Endodermal cell (in vitro differentiated cells): ENCODE measurements at regions not wholly inside any gene's neighbourhood (a gene's known extent, or its start where the extent isn't known, plus 50 kb on each side); places are given as distances from the start of the nearest gene placed in this dataset.

Source experiments
- DNase-seq: peaks from one replicate; pipeline ENCODE4 v3.0.0-alpha.2; 2017
- H3K27ac ChIP-seq: 2 replicates; pipeline ENCODE4 v1.5.1; 2013; ENCODE audit warnings: mild to moderate bottlenecking, low read depth, low read length, moderate library complexity
- H3K27me3 ChIP-seq: 2 replicates; pipeline ENCODE4 v1.6.1; 2013; ENCODE audit warnings: mild to moderate bottlenecking, low read length, moderate library complexity; ENCODE audit not compliant: insufficient read depth, control insufficient read depth, poor library complexity, severe bottlenecking
- H3K36me3 ChIP-seq: 2 replicates; pipeline ENCODE4 v1.7.0; 2013; ENCODE audit warnings: mild to moderate bottlenecking, low read length, moderate library complexity; ENCODE audit not compliant: control insufficient read depth, insufficient read depth
- H3K4me1 ChIP-seq: one replicate; pipeline ENCODE4 v1.7.0; 2013; ENCODE audit warnings: low read length; ENCODE audit not compliant: control insufficient read depth, insufficient read depth
- H3K4me3 ChIP-seq: 2 replicates; pipeline ENCODE4 v1.5.1; 2013; ENCODE audit warnings: mild to moderate bottlenecking, low read length, moderate library complexity
- H3K9ac ChIP-seq: 2 replicates; pipeline ENCODE4 v1.6.1; 2013; ENCODE audit warnings: mild to moderate bottlenecking, low read length, moderate library complexity; ENCODE audit not compliant: poor library complexity, severe bottlenecking; ENCODE audit errors: extremely low read depth
- H3K9me3 ChIP-seq: 2 replicates; pipeline ENCODE4 v1.6.1; 2013; ENCODE audit warnings: mild to moderate bottlenecking, low read length, moderate library complexity; ENCODE audit not compliant: control insufficient read depth
- H3K27ac Mint-ChIP-seq: 2 replicates; pipeline ENCODE4 v1.8.0; 2020; ENCODE audit warnings: mixed read lengths
- H3K27me3 Mint-ChIP-seq: 2 replicates; pipeline ENCODE4 v1.8.0; 2021; ENCODE audit warnings: mild to moderate bottlenecking, mixed read lengths; ENCODE audit not compliant: insufficient read depth
- H3K36me3 Mint-ChIP-seq: 2 replicates; pipeline ENCODE4 v1.8.0; 2020; ENCODE audit warnings: low read depth, mixed read lengths
- H3K4me1 Mint-ChIP-seq: 2 replicates; pipeline ENCODE4 v1.8.0; 2020; ENCODE audit warnings: mixed read lengths
- H3K4me3 Mint-ChIP-seq: 2 replicates; pipeline ENCODE4 v1.8.0; 2020; ENCODE audit warnings: mild to moderate bottlenecking, moderate library complexity, mixed read lengths
- H3K9me3 Mint-ChIP-seq: 2 replicates; pipeline ENCODE4 v1.8.0; 2020; ENCODE audit warnings: mild to moderate bottlenecking, mixed read lengths
- CTCF ChIP-seq: fragments of 200-600 bp; sonication (generic); conservative IDR thresholded peaks from 2 replicates; pipeline ENCODE4 v1.5.0; 2021; ENCODE audit warnings: antibody characterized with exemption, mild to moderate bottlenecking
- WGBS, 2 experiments: methylation state at CpG; one replicate each; pipeline versions ENCODE4 v1.1.5 to v1.1.7; 2013; ENCODE audit warnings: missing lambda C conversion rate in 2 of 2, mixed read lengths in 1 of 2; ENCODE audit not compliant: insufficient coverage in 1 of 2, insufficient read length in 1 of 2; 5-methylcytosine and 5-hydroxymethylcytosine counted together

GRCh38 chr2:42929546-42930024, 137.2 kb upstream of the HAAO start:
- Histone ChIP-seq H3K4me1 (peaks cover 64% of the 10 kb centered on the region), H3K9me3 (no peaks in the 10 kb centered on the region), H3K27ac (peak overlapping the region; percentile 66), H3K4me3 (peak overlapping the region; percentile 54), H3K9ac (peak overlapping the region; percentile 87), H3K36me3 (no peaks in the 10 kb centered on the region), H3K27me3 (no peaks in the 10 kb centered on the region)
- 77 to 90% methylated on average over 3 to 4 of the region's 4 CpGs for WGBS, 2 experiments
- H3K27me3 Mint-ChIP-seq = no peaks in the 10 kb centered on the region
- no peaks in the 10 kb centered on the region for H3K36me3 Mint-ChIP-seq
- H3K4me3 Mint-ChIP-seq = peak overlapping the region; percentile 43
- no peak for DNase-seq
- TF ChIP-seq CTCF = no peak
- peaks cover 85% of the 10 kb centered on the region for H3K4me1 Mint-ChIP-seq
- H3K9me3 Mint-ChIP-seq = no peaks in the 10 kb centered on the region
- peak overlapping the region; percentile 98 for H3K27ac Mint-ChIP-seq

GRCh38 chr2:42928692-42929545, 136.5 kb upstream of the HAAO start:
- H3K27me3 ChIP-seq = no peaks in the 10 kb centered on the region
- H3K9ac ChIP-seq = peak overlapping the region; percentile 87
- H3K27ac Mint-ChIP-seq = peak overlapping the region; percentile 98
- H3K4me1 ChIP-seq = peaks cover 63% of the 10 kb centered on the region
- peak overlapping the region; percentile 66 for H3K27ac ChIP-seq
- H3K9me3 ChIP-seq = no peaks in the 10 kb centered on the region
- no peaks in the 10 kb centered on the region for H3K27me3 Mint-ChIP-seq
- peak overlapping the region; percentile 54 for H3K4me3 ChIP-seq
- DNase-seq = peak; percentile 88
- H3K4me1 Mint-ChIP-seq = peaks cover 84% of the 10 kb centered on the region
- WGBS, 2 experiments = 71% methylated on average over 9 to 13 of the region's 13 CpGs
- H3K36me3 ChIP-seq = no peaks in the 10 kb centered on the region
- no peaks in the 10 kb centered on the region for H3K9me3 Mint-ChIP-seq
- peak overlapping the region; percentile 43 for H3K4me3 Mint-ChIP-seq
- no peaks in the 10 kb centered on the region for H3K36me3 Mint-ChIP-seq
- peak; percentile 84 for TF ChIP-seq CTCF

GRCh38 chr2:42928161-42928691, 135.8 kb upstream of the HAAO start:
- no peaks in the 10 kb centered on the region for H3K27me3 Mint-ChIP-seq
- WGBS, 2 experiments = 60 to 63% methylated on average over 5 to 9 of the region's 9 CpGs
- no peaks in the 10 kb centered on the region for H3K36me3 Mint-ChIP-seq
- H3K4me3 Mint-ChIP-seq = peak overlapping the region; percentile 38
- peak overlapping the region; percentile 23 for H3K9ac ChIP-seq
- H3K4me1 ChIP-seq = peaks cover 66% of the 10 kb centered on the region
- peaks cover 87% of the 10 kb centered on the region for H3K4me1 Mint-ChIP-seq
- H3K4me3 ChIP-seq = peak overlapping the region; percentile 56
- no peak for DNase-seq
- TF ChIP-seq CTCF = no peak
- H3K36me3 ChIP-seq = no peaks in the 10 kb centered on the region
- H3K27me3 ChIP-seq = no peaks in the 10 kb centered on the region
- H3K9me3 ChIP-seq = no peaks in the 10 kb centered on the region
- H3K9me3 Mint-ChIP-seq = no peaks in the 10 kb centered on the region
- peak overlapping the region; percentile 53 for H3K27ac ChIP-seq
- peak overlapping the region; percentile 98 for H3K27ac Mint-ChIP-seq
